Panc1 (cell line): ENCODE measurements at regions not wholly inside any gene's neighbourhood (a gene's known extent, or its start where the extent isn't known, plus 50 kb on each side); places are given as distances from the start of the nearest gene placed in this dataset.

Experiments
- ATAC-seq: fragments of 200-7000 bp; cut with Tn5 transposase; 2 replicates; pipeline ENCODE4 v1.9.1; 2020; ENCODE audit warnings: mild to moderate bottlenecking, moderate library complexity
- BruUV-seq: library from RNA; stranded (reverse); fragments of 400-500 nt; replicated peaks from 2 replicates; lab custom pipeline; 2021; lab: Mats Ljungman, UMichigan
- CTCF ChIA-PET: fragments of 300-600 bp; sonication (Branson Sonifier 250); formaldehyde crosslinking; loops from one replicate; lab custom pipeline; 2022; ENCODE audit warnings: antibody characterized with exemption; lab: Charles Lee
- POLR2A ChIA-PET: fragments of 300-600 bp; sonication (Branson Sonifier 250); formaldehyde crosslinking; loops from one replicate; lab custom pipeline; 2022; ENCODE audit warnings: antibody characterized with exemption; lab: Charles Lee
- DNase-seq: peaks from one replicate; pipeline ENCODE4 v3.0.0-alpha.2; 2010; ENCODE audit warnings: low read depth, low spot score
- H3K27ac ChIP-seq: 2 replicates; pipeline ENCODE4 v1.5.1; 2011; ENCODE audit warnings: mild to moderate bottlenecking, low read length, inconsistent platforms
- H3K27me3 ChIP-seq: fragments of 200-500 bp; sonication (Bioruptor generic); 2 replicates; pipeline ENCODE4 v1.6.0; 2014; ENCODE audit warnings: low read length, inconsistent platforms; ENCODE audit not compliant: control insufficient read depth, insufficient read depth
- H3K36me3 ChIP-seq: fragments of 200-500 bp; sonication (Bioruptor generic); 2 replicates; pipeline ENCODE4 v1.5.1; 2014; ENCODE audit warnings: inconsistent platforms, mild to moderate bottlenecking, low read length, moderate library complexity; ENCODE audit not compliant: control insufficient read depth, insufficient read depth
- H3K4me1 ChIP-seq: 2 replicates; pipeline ENCODE4 v1.5.1; 2011; ENCODE audit warnings: inconsistent platforms, mild to moderate bottlenecking, low read length, moderate library complexity; ENCODE audit not compliant: control insufficient read depth, insufficient read depth
- H3K4me3 ChIP-seq, 2 experiments: 2 replicates each; pipeline ENCODE4 v1.5.1; 2011 to 2012; ENCODE audit warnings: low read depth in 2 of 2, low read length in 2 of 2, mild to moderate bottlenecking in 2 of 2, inconsistent platforms in 1 of 2, moderate library complexity in 1 of 2
- H3K9me3 ChIP-seq: fragments of 200-500 bp; sonication (Bioruptor generic); 2 replicates; pipeline ENCODE4 v1.5.1; 2014; ENCODE audit warnings: low read depth, mild to moderate bottlenecking, inconsistent platforms, low read length, moderate library complexity; ENCODE audit not compliant: control insufficient read depth, insufficient read depth
- POLR2AphosphoS5 ChIP-seq: IDR thresholded peaks from 2 replicates; pipeline ENCODE4 v1.6.1; 2012; ENCODE audit warnings: mild to moderate bottlenecking, low read depth, low read length, moderate library complexity
- SIN3A ChIP-seq: IDR thresholded peaks from 2 replicates; pipeline ENCODE4 v1.6.1; 2012; ENCODE audit warnings: low read depth, mild to moderate bottlenecking, low read length, moderate library complexity, borderline replicate concordance; ENCODE audit not compliant: insufficient read depth
- TCF7L2 ChIP-seq: IDR thresholded peaks from 2 replicates; pipeline ENCODE4 v1.6.1; 2011; ENCODE audit warnings: mild to moderate bottlenecking, low read depth, low read length, inconsistent platforms
- in situ Hi-C: cut with HindIII; loops from 2 replicates; pipeline ENCODE4 v1.10.0; 2016; ENCODE audit warnings: low sequenced_read_pairs, low pct_unique_long_range_greater_than_20kb
- intact Hi-C: fragments of 100-400 bp; cut with micrococcal nuclease; formaldehyde crosslinking; loops from one replicate; pipeline ENCODE4 v1.10.0; 2022; ENCODE audit not compliant: unreplicated experiment
- TF ChIP-seq, protein P1 (sequence below): fragments of 450-650 bp; IDR thresholded peaks from 2 replicates; pipeline ENCODE4 v1.5.1; 2017; ENCODE audit warnings: mild to moderate bottlenecking
- TF ChIP-seq, protein P2 (sequence below), 2 experiments: IDR thresholded peaks; 2 replicates each; pipeline ENCODE4 v1.6.1; 2011 to 2012; ENCODE audit warnings: low read depth in 2 of 2, control low read depth in 1 of 2, low read length in 1 of 2, mild to moderate bottlenecking in 1 of 2, moderate library complexity in 1 of 2; ENCODE audit not compliant: insufficient read depth in 1 of 2

DNA sequence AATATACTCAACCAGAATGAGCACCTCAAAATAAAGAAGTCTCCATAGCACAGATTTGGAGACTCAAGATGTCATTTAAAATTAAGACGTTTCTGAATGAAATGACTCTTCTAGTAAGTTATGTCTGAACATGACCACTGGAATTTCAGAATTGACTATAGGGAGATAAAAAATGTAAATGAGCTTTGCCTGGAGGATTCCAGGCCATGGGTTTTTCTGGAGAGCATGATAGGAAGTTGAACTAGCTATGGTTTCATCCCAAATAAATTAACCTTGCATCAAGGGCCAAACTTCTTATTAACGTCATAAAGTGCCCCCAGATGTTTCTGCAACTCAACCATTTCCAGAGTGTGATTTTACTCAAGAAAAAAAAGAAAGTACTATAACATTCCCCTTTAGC lies 222.6 kb upstream of the NR2F2 start:
- POLR2A ChIA-PET: no interaction called here
- no peak overlapping the region for H3K4me3 ChIP-seq
- BruUV-seq: no TSS peak
- H3K27me3 ChIP-seq: no peaks in the 10 kb centered on the region
- no peaks in the 10 kb centered on the region for H3K4me1 ChIP-seq
- H3K36me3 ChIP-seq: no peaks in the 10 kb centered on the region
- CTCF ChIA-PET: no interaction called here
- DNase-seq (no peak), ATAC-seq (no peak)
- intact Hi-C loops (no loop called here), in situ Hi-C loops (no loop called here)
- no peak for TF ChIP-seq SIN3A
- TF ChIP-seq POLR2AphosphoS5: no peak
- TF ChIP-seq TCF7L2: no peak
- TF ChIP-seq, protein P1, sequence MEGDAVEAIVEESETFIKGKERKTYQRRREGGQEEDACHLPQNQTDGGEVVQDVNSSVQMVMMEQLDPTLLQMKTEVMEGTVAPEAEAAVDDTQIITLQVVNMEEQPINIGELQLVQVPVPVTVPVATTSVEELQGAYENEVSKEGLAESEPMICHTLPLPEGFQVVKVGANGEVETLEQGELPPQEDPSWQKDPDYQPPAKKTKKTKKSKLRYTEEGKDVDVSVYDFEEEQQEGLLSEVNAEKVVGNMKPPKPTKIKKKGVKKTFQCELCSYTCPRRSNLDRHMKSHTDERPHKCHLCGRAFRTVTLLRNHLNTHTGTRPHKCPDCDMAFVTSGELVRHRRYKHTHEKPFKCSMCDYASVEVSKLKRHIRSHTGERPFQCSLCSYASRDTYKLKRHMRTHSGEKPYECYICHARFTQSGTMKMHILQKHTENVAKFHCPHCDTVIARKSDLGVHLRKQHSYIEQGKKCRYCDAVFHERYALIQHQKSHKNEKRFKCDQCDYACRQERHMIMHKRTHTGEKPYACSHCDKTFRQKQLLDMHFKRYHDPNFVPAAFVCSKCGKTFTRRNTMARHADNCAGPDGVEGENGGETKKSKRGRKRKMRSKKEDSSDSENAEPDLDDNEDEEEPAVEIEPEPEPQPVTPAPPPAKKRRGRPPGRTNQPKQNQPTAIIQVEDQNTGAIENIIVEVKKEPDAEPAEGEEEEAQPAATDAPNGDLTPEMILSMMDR: no peak
- no peaks in the 10 kb centered on the region for H3K9me3 ChIP-seq
- H3K27ac ChIP-seq: no peak overlapping the region

DNA sequence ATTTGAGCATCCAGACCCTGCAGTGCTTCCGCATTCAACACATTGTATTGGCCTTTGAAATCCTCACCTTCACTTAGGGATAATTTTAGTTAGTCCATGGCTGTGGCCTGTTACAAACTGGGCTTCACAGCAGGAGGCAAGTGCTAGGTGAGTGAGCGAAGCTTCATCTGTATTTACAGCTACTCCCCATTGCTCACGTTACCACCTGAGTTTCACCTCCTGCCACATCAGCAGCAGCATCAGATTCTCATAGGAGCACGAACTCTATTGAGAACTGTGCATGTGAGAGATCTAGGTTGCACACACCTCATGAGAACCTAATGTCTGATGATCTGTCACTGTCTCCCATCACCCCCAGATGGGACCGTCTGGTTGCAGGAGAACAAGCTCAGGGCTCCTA lies 222.1 kb upstream of the NR2F2 start:
- H3K4me3 ChIP-seq: no peak overlapping the region
- ATAC-seq (no peak), DNase-seq (no peak)
- no peaks in the 10 kb centered on the region for H3K9me3 ChIP-seq
- in situ Hi-C loops: no loop called here
- H3K36me3 ChIP-seq: no peaks in the 10 kb centered on the region
- ChIA-PET POLR2A (no interaction called here), CTCF (no interaction called here)
- TF ChIP-seq, protein P2, sequence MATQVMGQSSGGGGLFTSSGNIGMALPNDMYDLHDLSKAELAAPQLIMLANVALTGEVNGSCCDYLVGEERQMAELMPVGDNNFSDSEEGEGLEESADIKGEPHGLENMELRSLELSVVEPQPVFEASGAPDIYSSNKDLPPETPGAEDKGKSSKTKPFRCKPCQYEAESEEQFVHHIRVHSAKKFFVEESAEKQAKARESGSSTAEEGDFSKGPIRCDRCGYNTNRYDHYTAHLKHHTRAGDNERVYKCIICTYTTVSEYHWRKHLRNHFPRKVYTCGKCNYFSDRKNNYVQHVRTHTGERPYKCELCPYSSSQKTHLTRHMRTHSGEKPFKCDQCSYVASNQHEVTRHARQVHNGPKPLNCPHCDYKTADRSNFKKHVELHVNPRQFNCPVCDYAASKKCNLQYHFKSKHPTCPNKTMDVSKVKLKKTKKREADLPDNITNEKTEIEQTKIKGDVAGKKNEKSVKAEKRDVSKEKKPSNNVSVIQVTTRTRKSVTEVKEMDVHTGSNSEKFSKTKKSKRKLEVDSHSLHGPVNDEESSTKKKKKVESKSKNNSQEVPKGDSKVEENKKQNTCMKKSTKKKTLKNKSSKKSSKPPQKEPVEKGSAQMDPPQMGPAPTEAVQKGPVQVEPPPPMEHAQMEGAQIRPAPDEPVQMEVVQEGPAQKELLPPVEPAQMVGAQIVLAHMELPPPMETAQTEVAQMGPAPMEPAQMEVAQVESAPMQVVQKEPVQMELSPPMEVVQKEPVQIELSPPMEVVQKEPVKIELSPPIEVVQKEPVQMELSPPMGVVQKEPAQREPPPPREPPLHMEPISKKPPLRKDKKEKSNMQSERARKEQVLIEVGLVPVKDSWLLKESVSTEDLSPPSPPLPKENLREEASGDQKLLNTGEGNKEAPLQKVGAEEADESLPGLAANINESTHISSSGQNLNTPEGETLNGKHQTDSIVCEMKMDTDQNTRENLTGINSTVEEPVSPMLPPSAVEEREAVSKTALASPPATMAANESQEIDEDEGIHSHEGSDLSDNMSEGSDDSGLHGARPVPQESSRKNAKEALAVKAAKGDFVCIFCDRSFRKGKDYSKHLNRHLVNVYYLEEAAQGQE (IDR thresholded peaks at IDR 0.05; ENCODE audit: insufficient read depth in 1 of 2, low read depth in 2 of 2, low read length in 1 of 2): no peak
- TF ChIP-seq SIN3A: no peak
- TF ChIP-seq, protein P1: no peak
- no peak overlapping the region for H3K27ac ChIP-seq
- no peaks in the 10 kb centered on the region for H3K4me1 ChIP-seq
- intact Hi-C loops: no loop called here
- H3K27me3 ChIP-seq: no peaks in the 10 kb centered on the region
- BruUV-seq: no TSS peak

DNA sequence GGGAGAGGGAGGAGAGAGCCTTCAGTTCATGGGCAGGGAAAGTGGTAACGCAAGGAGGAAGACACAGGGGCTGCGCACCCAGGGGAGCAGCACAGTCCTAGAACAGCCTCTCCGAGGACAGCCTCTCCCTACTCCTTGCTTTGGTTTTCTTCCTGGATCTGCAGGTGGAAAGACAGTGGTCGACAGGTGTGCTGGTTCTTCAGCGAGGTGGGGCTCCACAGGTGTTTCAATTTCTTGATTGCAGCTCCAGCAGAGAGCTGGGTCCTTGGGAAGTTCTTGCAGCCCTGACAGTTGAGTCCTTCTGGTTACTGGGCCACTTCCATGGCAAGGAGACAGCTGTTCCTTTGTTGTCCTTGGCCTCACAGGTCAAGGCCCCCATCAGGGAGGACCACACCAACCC lies 220.7 kb upstream of the NR2F2 start:
- Histone ChIP-seq H3K27me3 (no peaks in the 10 kb centered on the region), H3K27ac (no peak overlapping the region), H3K36me3 (no peaks in the 10 kb centered on the region), H3K4me3 (no peak overlapping the region), H3K4me1 (no peaks in the 10 kb centered on the region), H3K9me3 (no peaks in the 10 kb centered on the region)
- ATAC-seq: no peak
- in situ Hi-C loops (no loop called here), intact Hi-C loops (no loop called here)
- ChIA-PET POLR2A (no interaction called here), CTCF (no interaction called here)
- DNase-seq: no peak
- no TSS peak for BruUV-seq
- TF ChIP-seq TCF7L2 (no peak), SIN3A (no peak), POLR2AphosphoS5 (no peak)
- TF ChIP-seq, protein P1: no peak
- TF ChIP-seq, protein P2 (IDR thresholded peaks at IDR 0.05; ENCODE audit: insufficient read depth in 1 of 2, low read depth in 2 of 2, low read length in 1 of 2): no peak
